ENCODE measurements at regions not wholly inside any gene's neighbourhood (a gene's known extent, or its start where the extent isn't known, plus 50 kb on each side); places are given as distances from the start of the nearest gene placed in this dataset.

DNA sequence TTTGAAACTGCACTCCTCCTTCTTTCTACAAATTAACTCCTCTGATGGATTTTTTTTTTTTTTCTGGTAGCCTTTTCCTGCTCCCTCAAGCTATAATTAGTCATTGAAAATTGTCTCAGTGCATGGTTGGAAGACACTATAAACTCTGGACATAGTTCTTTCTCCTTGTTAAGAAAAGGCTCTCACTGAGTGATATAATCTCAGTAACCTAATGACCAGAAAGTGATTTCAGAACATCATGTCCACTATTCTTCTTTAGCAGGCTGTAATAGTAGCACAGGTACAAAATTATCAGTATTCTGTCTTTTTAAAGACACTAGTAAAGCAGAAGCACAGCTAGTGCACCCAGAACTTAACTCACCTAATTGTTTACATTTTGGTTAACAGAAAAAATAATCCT lies 752.6 kb upstream of the PHF14 start:
- H3K4me2 ChIP-seq (ENCODE audit: insufficient read depth, insufficient read length, low read length) = no peak overlapping the region
- no peak overlapping the region for H3K27ac ChIP-seq (ENCODE audit: insufficient read length, low read depth, low read length)
- H3K79me1 ChIP-seq (ENCODE audit: insufficient read depth, low read depth, low read length, poor library complexity, severe bottlenecking) = no peaks in the 10 kb centered on the region
- H2BK5ac ChIP-seq (ENCODE audit: insufficient read length, low read length) = no peak overlapping the region
- no peak overlapping the region for H4K8ac ChIP-seq (replicated peaks; ENCODE audit: insufficient read length, low read depth, low read length)
- H3K27me3 Mint-ChIP-seq (ENCODE audit: low read depth) = no peaks in the 10 kb centered on the region
- no peak overlapping the region for H2BK120ac ChIP-seq (ENCODE audit: low read depth, low read length, poor library complexity, severe bottlenecking)
- no peak overlapping the region for H2AK5ac ChIP-seq (ENCODE audit: insufficient read length, low read length)
- no peak overlapping the region for H3T11ph ChIP-seq (ENCODE audit: low read length)
- H3K18ac ChIP-seq (ENCODE audit: insufficient read length, low read depth, low read length) = no peak overlapping the region
- no peaks in the 10 kb centered on the region for H3K23me2 ChIP-seq (ENCODE audit: insufficient read length, low read depth, low read length, poor library complexity, severe bottlenecking)
- TF ChIP-seq, protein P1, sequence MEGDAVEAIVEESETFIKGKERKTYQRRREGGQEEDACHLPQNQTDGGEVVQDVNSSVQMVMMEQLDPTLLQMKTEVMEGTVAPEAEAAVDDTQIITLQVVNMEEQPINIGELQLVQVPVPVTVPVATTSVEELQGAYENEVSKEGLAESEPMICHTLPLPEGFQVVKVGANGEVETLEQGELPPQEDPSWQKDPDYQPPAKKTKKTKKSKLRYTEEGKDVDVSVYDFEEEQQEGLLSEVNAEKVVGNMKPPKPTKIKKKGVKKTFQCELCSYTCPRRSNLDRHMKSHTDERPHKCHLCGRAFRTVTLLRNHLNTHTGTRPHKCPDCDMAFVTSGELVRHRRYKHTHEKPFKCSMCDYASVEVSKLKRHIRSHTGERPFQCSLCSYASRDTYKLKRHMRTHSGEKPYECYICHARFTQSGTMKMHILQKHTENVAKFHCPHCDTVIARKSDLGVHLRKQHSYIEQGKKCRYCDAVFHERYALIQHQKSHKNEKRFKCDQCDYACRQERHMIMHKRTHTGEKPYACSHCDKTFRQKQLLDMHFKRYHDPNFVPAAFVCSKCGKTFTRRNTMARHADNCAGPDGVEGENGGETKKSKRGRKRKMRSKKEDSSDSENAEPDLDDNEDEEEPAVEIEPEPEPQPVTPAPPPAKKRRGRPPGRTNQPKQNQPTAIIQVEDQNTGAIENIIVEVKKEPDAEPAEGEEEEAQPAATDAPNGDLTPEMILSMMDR (conservative IDR thresholded peaks at IDR 0.05) = no peak
- H4K5ac ChIP-seq (ENCODE audit: insufficient read length, low read depth, low read length) = no peak overlapping the region
- H2AFZ ChIP-seq (ENCODE audit: low read length) = no peak overlapping the region
- H3K23ac ChIP-seq (ENCODE audit: insufficient read length, low read depth, low read length) = no peak overlapping the region
- no peak overlapping the region for H3K14ac ChIP-seq (ENCODE audit: insufficient read depth, low read length)
- H3K4me1 ChIP-seq (ENCODE audit: insufficient read depth, low read length) = no peaks in the 10 kb centered on the region
- H3K9ac ChIP-seq (ENCODE audit: extremely low read depth, insufficient read length, low read length) = no peak overlapping the region
- no peak overlapping the region for H3K27ac Mint-ChIP-seq
- no peaks in the 10 kb centered on the region for H4K20me1 ChIP-seq (ENCODE audit: control insufficient read depth, insufficient read depth, insufficient read length)
- no peaks in the 10 kb centered on the region for H3K9me3 Mint-ChIP-seq
- H2BK15ac ChIP-seq (ENCODE audit: low read depth, low read length) = no peak overlapping the region
- no peaks in the 10 kb centered on the region for H3K27me3 ChIP-seq (ENCODE audit: insufficient read depth, low read length)
- peaks cover 4 to 5% of the 10 kb centered on the region in 2 experiments for H3K4me1 Mint-ChIP-seq
- no peak overlapping the region for H4K91ac ChIP-seq (ENCODE audit: insufficient read length, low read depth, low read length)
- H3K9me3 ChIP-seq (ENCODE audit: control insufficient read depth, low read depth, low read length) = no peaks in the 10 kb centered on the region
- no peak overlapping the region for H3K4me3 Mint-ChIP-seq
- no peaks in the 10 kb centered on the region for H3K79me2 ChIP-seq (ENCODE audit: insufficient read depth, low read length)
- no peak for DNase-seq
- no peak overlapping the region for H3K4ac ChIP-seq (ENCODE audit: low read depth, low read length)
- H2BK12ac ChIP-seq (ENCODE audit: insufficient read length, low read depth, low read length) = no peak overlapping the region
- H3K56ac ChIP-seq (ENCODE audit: insufficient read length, low read depth, low read length) = no peak overlapping the region
- no peaks in the 10 kb centered on the region for H3K36me3 Mint-ChIP-seq (ENCODE audit: insufficient read depth in 1 of 3, low read depth in 3 of 3)
- no peak overlapping the region for H2BK20ac ChIP-seq (ENCODE audit: low read depth, low read length, poor library complexity, severe bottlenecking)

Measured in H9 (cell line).